ENCODE measurements at regions not wholly inside any gene's neighbourhood (a gene's known extent, or its start where the extent isn't known, plus 50 kb on each side); places are given as distances from the start of the nearest gene placed in this dataset.

DNA sequence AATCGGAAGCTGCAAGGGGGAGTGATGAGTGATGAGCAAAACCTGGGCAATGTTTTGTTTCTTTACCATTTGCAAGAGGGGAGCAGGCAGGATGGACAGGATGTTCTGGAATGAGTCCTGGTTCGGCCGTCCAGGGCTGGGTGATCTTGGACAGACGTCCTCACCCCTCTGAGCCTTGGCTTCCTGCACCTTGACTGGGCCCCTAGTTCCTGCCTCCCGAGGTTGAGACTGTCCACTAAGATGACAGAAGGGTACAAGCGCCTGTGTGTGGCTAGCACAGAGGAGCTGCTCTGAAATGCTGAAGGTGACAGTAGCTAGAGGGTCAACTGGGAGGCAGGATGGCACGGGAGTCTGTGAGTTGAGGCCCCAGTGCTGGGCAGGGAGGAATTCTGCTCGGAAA is 306.2 kb downstream of the MN1 start:
- TF ChIP-seq, protein P1, sequence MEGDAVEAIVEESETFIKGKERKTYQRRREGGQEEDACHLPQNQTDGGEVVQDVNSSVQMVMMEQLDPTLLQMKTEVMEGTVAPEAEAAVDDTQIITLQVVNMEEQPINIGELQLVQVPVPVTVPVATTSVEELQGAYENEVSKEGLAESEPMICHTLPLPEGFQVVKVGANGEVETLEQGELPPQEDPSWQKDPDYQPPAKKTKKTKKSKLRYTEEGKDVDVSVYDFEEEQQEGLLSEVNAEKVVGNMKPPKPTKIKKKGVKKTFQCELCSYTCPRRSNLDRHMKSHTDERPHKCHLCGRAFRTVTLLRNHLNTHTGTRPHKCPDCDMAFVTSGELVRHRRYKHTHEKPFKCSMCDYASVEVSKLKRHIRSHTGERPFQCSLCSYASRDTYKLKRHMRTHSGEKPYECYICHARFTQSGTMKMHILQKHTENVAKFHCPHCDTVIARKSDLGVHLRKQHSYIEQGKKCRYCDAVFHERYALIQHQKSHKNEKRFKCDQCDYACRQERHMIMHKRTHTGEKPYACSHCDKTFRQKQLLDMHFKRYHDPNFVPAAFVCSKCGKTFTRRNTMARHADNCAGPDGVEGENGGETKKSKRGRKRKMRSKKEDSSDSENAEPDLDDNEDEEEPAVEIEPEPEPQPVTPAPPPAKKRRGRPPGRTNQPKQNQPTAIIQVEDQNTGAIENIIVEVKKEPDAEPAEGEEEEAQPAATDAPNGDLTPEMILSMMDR (conservative IDR thresholded peaks at IDR 0.05): no peak
- Histone ChIP-seq H3K79me1 (ENCODE audit: insufficient read depth, low read depth, low read length, poor library complexity, severe bottlenecking) (no peaks in the 10 kb centered on the region), H3K23me2 (ENCODE audit: insufficient read length, low read depth, low read length, poor library complexity, severe bottlenecking) (peaks cover 2% of the 10 kb centered on the region), H3K9ac (ENCODE audit: extremely low read depth, insufficient read length, low read length) (no peak overlapping the region), H2BK20ac (ENCODE audit: low read depth, low read length, poor library complexity, severe bottlenecking) (no peak overlapping the region), H4K20me1 (ENCODE audit: control insufficient read depth, insufficient read depth, insufficient read length) (no peaks in the 10 kb centered on the region), H3K27ac (ENCODE audit: insufficient read length, low read depth, low read length) (no peak overlapping the region), H2BK120ac (ENCODE audit: low read depth, low read length, poor library complexity, severe bottlenecking) (no peak overlapping the region), H3K4me1 (ENCODE audit: insufficient read depth, low read length) (no peaks in the 10 kb centered on the region), H3K79me2 (ENCODE audit: insufficient read depth, low read length) (no peaks in the 10 kb centered on the region), H3K14ac (ENCODE audit: insufficient read depth, low read length) (no peak overlapping the region), H3K18ac (ENCODE audit: insufficient read length, low read depth, low read length) (no peak overlapping the region), H4K5ac (ENCODE audit: insufficient read length, low read depth, low read length) (no peak overlapping the region), H2BK15ac (ENCODE audit: low read depth, low read length) (no peak overlapping the region), H3K4ac (ENCODE audit: low read depth, low read length) (no peak overlapping the region), H3K56ac (ENCODE audit: insufficient read length, low read depth, low read length) (no peak overlapping the region), H2AFZ (ENCODE audit: low read length) (no peak overlapping the region), H2BK12ac (ENCODE audit: insufficient read length, low read depth, low read length) (no peak overlapping the region), H4K91ac (ENCODE audit: insufficient read length, low read depth, low read length) (no peak overlapping the region), H2AK5ac (ENCODE audit: insufficient read length, low read length) (no peak overlapping the region), H3K23ac (ENCODE audit: insufficient read length, low read depth, low read length) (no peak overlapping the region), H3K4me2 (ENCODE audit: insufficient read depth, insufficient read length, low read length) (no peak overlapping the region), H4K8ac (replicated peaks; ENCODE audit: insufficient read length, low read depth, low read length) (no peak overlapping the region), H2BK5ac (ENCODE audit: insufficient read length, low read length) (no peak overlapping the region), H3T11ph (ENCODE audit: low read length) (no peak overlapping the region), H3K27me3 (ENCODE audit: insufficient read depth, low read length) (no peaks in the 10 kb centered on the region), H3K9me3 (ENCODE audit: control insufficient read depth, low read depth, low read length) (no peaks in the 10 kb centered on the region)
- Mint-ChIP-seq H3K27me3 (ENCODE audit: low read depth) (peaks cover 48% of the 10 kb centered on the region), H3K4me1 (peaks cover 14 to 22% of the 10 kb centered on the region in 2 experiments), H3K36me3 (ENCODE audit: insufficient read depth in 1 of 3, low read depth in 3 of 3) (peaks cover 0 to 15% (median 5%) of the 10 kb centered on the region in 3 experiments; a peak in 5 of 7 replicates), H3K27ac (no peak overlapping the region), H3K4me3 (no peak overlapping the region), H3K9me3 (peaks cover 12 to 19% of the 10 kb centered on the region in 2 experiments; a peak in 4 of 5 replicates)
- WGBS (ENCODE audit: extremely low coverage, insufficient read length, low lambda C conversion rate): no CpG with 5 or more reads among the region's 8 CpGs
- DNase-seq: no peak
